DND-41 (cell line): ENCODE measurements at regions not wholly inside any gene's neighbourhood (a gene's known extent, or its start where the extent isn't known, plus 50 kb on each side); places are given as distances from the start of the nearest gene placed in this dataset.

Experiments used
- ATAC-seq: fragments of 200-7000 bp; cut with Tn5 transposase; 3 replicates; pipeline ENCODE4 v1.9.1; 2021; ENCODE audit warnings: low read depth; ENCODE audit not compliant: insufficient read depth
- DNase-seq: peaks from one replicate; pipeline ENCODE4 v3.0.0-alpha.2; 2020
- H2AFZ ChIP-seq: 2 replicates; pipeline ENCODE4 v1.6.0; 2012; ENCODE audit warnings: low read depth, low read length
- H3K27ac ChIP-seq: 2 replicates; pipeline ENCODE4 v1.5.1; 2012; ENCODE audit warnings: low read length, inconsistent platforms
- H3K27me3 ChIP-seq: fragments of 200-600 bp; sonication (generic); 2 replicates; pipeline ENCODE4 v1.6.0; 2012; ENCODE audit warnings: low read length, mild to moderate bottlenecking, inconsistent platforms; ENCODE audit not compliant: insufficient read depth, poor library complexity
- H3K36me3 ChIP-seq: 2 replicates; pipeline ENCODE4 v1.5.1; 2012; ENCODE audit warnings: low read length, inconsistent platforms; ENCODE audit not compliant: insufficient read depth
- H3K4me1 ChIP-seq: 2 replicates; pipeline ENCODE4 v1.5.1; 2012; ENCODE audit warnings: mild to moderate bottlenecking, low read length; ENCODE audit not compliant: insufficient read depth
- H3K4me2 ChIP-seq: 2 replicates; pipeline ENCODE4 v1.6.0; 2012; ENCODE audit warnings: mild to moderate bottlenecking, moderate library complexity, low read length, inconsistent platforms; ENCODE audit not compliant: insufficient read depth
- H3K4me3 ChIP-seq, 2 experiments: fragments of 200-600 bp in 1 of 2; shearing (Covaris generic) in 1 of 2; 2 replicates each; pipeline ENCODE4 v1.5.1; 2012 to 2016; ENCODE audit warnings: inconsistent platforms in 2 of 2, low read length in 2 of 2, mild to moderate bottlenecking in 2 of 2, low read depth in 1 of 2, moderate library complexity in 1 of 2
- H3K79me2 ChIP-seq: 2 replicates; pipeline ENCODE4 v1.6.0; 2012; ENCODE audit warnings: low read length, inconsistent platforms; ENCODE audit not compliant: insufficient read depth
- H3K9ac ChIP-seq: 2 replicates; pipeline ENCODE4 v1.6.0; 2012; ENCODE audit warnings: low read depth, mild to moderate bottlenecking, inconsistent platforms, low read length, moderate library complexity
- H3K9me3 ChIP-seq: 2 replicates; pipeline ENCODE4 v1.5.1; 2012; ENCODE audit warnings: low read length, moderate library complexity, mild to moderate bottlenecking, inconsistent platforms; ENCODE audit not compliant: insufficient read depth, severe bottlenecking
- H4K20me1 ChIP-seq: 2 replicates; pipeline ENCODE4 v1.6.0; 2012; ENCODE audit warnings: low read length; ENCODE audit not compliant: insufficient read depth
- EZH2 ChIP-seq: IDR thresholded peaks from 3 replicates; pipeline ENCODE4 v1.6.1; 2012; ENCODE audit warnings: borderline replicate concordance, low read depth, mild to moderate bottlenecking, moderate library complexity, low read length, inconsistent platforms; ENCODE audit not compliant: severe bottlenecking
- TF ChIP-seq, protein P1 (sequence below): IDR thresholded peaks from 2 replicates; pipeline ENCODE4 v1.5.1; 2012; ENCODE audit warnings: borderline replicate concordance, low read length, moderate library complexity, mild to moderate bottlenecking; ENCODE audit not compliant: poor library complexity, severe bottlenecking; ENCODE audit errors: extremely low read depth

- no peak for TF ChIP-seq EZH2
- TF ChIP-seq, protein P1, sequence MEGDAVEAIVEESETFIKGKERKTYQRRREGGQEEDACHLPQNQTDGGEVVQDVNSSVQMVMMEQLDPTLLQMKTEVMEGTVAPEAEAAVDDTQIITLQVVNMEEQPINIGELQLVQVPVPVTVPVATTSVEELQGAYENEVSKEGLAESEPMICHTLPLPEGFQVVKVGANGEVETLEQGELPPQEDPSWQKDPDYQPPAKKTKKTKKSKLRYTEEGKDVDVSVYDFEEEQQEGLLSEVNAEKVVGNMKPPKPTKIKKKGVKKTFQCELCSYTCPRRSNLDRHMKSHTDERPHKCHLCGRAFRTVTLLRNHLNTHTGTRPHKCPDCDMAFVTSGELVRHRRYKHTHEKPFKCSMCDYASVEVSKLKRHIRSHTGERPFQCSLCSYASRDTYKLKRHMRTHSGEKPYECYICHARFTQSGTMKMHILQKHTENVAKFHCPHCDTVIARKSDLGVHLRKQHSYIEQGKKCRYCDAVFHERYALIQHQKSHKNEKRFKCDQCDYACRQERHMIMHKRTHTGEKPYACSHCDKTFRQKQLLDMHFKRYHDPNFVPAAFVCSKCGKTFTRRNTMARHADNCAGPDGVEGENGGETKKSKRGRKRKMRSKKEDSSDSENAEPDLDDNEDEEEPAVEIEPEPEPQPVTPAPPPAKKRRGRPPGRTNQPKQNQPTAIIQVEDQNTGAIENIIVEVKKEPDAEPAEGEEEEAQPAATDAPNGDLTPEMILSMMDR, result no peak
- Histone ChIP-seq H3K9ac (no peak overlapping the region), H3K27ac (no peak overlapping the region), H3K4me1 (no peaks in the 10 kb centered on the region), H3K79me2 (no peaks in the 10 kb centered on the region), H2AFZ (no peak overlapping the region), H3K27me3 (no peaks in the 10 kb centered on the region), H3K4me2 (no peak overlapping the region), H4K20me1 (no peaks in the 10 kb centered on the region), H3K36me3 (no peaks in the 10 kb centered on the region), H3K9me3 (no peaks in the 10 kb centered on the region), H3K4me3 (no peak overlapping the region)
- no peak for ATAC-seq
- no peak for DNase-seq
Measured at GRCh38 chr12:89073659-89074058, 278.6 kb downstream of the DUSP6 start.

GRCh38 chr12:89073027-89073398 lies 279.3 kb downstream of the DUSP6 start:
- H3K4me3 ChIP-seq, result no peak overlapping the region
- no peaks in the 10 kb centered on the region for H3K27me3 ChIP-seq
- H3K4me1 ChIP-seq, result no peaks in the 10 kb centered on the region
- TF ChIP-seq, protein P1, result no peak
- TF ChIP-seq EZH2, result no peak
- H2AFZ ChIP-seq, result no peak overlapping the region
- no peaks in the 10 kb centered on the region for H3K79me2 ChIP-seq
- ATAC-seq, result no peak
- no peaks in the 10 kb centered on the region for H4K20me1 ChIP-seq
- no peak overlapping the region for H3K27ac ChIP-seq
- H3K9me3 ChIP-seq, result no peaks in the 10 kb centered on the region
- no peak overlapping the region for H3K4me2 ChIP-seq
- H3K36me3 ChIP-seq, result no peaks in the 10 kb centered on the region
- no peak overlapping the region for H3K9ac ChIP-seq
- DNase-seq, result no peak

GRCh38 chr12:89072294-89073026 lies 279.8 kb downstream of the DUSP6 start:
- H4K20me1 ChIP-seq, result no peaks in the 10 kb centered on the region
- no peak for DNase-seq
- H3K27me3 ChIP-seq, result no peaks in the 10 kb centered on the region
- no peaks in the 10 kb centered on the region for H3K79me2 ChIP-seq
- no peaks in the 10 kb centered on the region for H3K36me3 ChIP-seq
- no peaks in the 10 kb centered on the region for H3K4me1 ChIP-seq
- no peak for ATAC-seq
- H2AFZ ChIP-seq, result no peak overlapping the region
- no peak overlapping the region for H3K27ac ChIP-seq
- no peak overlapping the region for H3K4me2 ChIP-seq
- TF ChIP-seq, protein P1, result no peak
- no peak for TF ChIP-seq EZH2
- H3K4me3 ChIP-seq, result no peak overlapping the region
- H3K9ac ChIP-seq, result no peak overlapping the region
- no peaks in the 10 kb centered on the region for H3K9me3 ChIP-seq

DNA sequence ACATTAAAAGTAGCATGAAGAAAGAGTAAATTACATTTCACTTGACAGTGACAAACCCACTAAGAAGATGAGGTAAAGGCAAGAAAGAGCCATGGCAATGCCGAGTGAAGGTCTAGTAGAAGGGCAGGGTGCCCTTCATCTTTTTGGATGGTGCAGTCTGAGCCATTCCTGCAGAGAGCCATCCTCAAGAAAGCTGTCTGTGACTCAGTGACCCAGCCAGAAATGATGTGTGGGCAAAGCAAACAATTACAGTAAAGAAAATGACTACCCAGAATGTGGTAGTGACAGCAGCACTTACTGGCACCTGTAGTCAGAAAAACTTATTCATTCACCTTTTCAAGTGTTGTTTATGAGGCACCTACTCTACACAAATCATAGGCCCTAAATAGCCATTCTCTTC lies 281.7 kb downstream of the DUSP6 start:
- H3K4me2 ChIP-seq, result no peak overlapping the region

More for the DNA sequence above, 281.7 kb downstream of the DUSP6 start:
- Histone ChIP-seq H3K36me3 (no peaks in the 10 kb centered on the region), H3K9ac (no peak overlapping the region), H3K27me3 (no peaks in the 10 kb centered on the region), H3K9me3 (no peaks in the 10 kb centered on the region), H3K27ac (no peak overlapping the region), H3K79me2 (no peaks in the 10 kb centered on the region), H2AFZ (no peak overlapping the region), H4K20me1 (no peaks in the 10 kb centered on the region), H3K4me3 (no peak overlapping the region), H3K4me1 (no peaks in the 10 kb centered on the region)
- no peak for ATAC-seq
- DNase-seq, result no peak
- TF ChIP-seq, protein P1, result no peak
